ENCODE measurements at regions not wholly inside any gene's neighbourhood (a gene's known extent, or its start where the extent isn't known, plus 50 kb on each side); places are given as distances from the start of the nearest gene placed in this dataset.

GRCh38 chrX:39605183-39605582 is 492.6 kb downstream of the BCOR start:
- no peak for DNase-seq (ENCODE audit: low read depth)

GRCh38 chrX:39605866-39606265 is 491.9 kb downstream of the BCOR start:
- DNase-seq (ENCODE audit: low read depth) = no peak

GRCh38 chrX:39609941-39610340 is 487.8 kb downstream of the BCOR start:
- DNase-seq (ENCODE audit: low read depth) = no peak

GRCh38 chrX:39611468-39611867 is 486.3 kb downstream of the BCOR start:
- DNase-seq (ENCODE audit: low read depth) = no peak

GRCh38 chrX:39613482-39613995 is 484.2 kb downstream of the BCOR start:
- DNase-seq (ENCODE audit: low read depth) = no peak

GRCh38 chrX:39613997-39614679 is 483.6 kb downstream of the BCOR start:
- no peak for DNase-seq (ENCODE audit: low read depth)

GRCh38 chrX:39614680-39614998 is 483.1 kb downstream of the BCOR start:
- no peak for DNase-seq (ENCODE audit: low read depth)

- DNase-seq (ENCODE audit: low read depth) = no peak
These were observed 481.5 kb downstream of the BCOR start for GRCh38 chrX:39616098-39616729.

GRCh38 chrX:39616731-39617130 is 481.0 kb downstream of the BCOR start:
- DNase-seq (ENCODE audit: low read depth) = no peak

- DNase-seq (ENCODE audit: low read depth) = no peak
These were observed 479.6 kb downstream of the BCOR start for GRCh38 chrX:39618178-39618577.

- DNase-seq (ENCODE audit: low read depth) = no peak
These were observed 478.4 kb downstream of the BCOR start for GRCh38 chrX:39619182-39620009.

GRCh38 chrX:39624166-39624565 is 473.6 kb downstream of the BCOR start:
- DNase-seq (ENCODE audit: low read depth) = no peak

GRCh38 chrX:39625810-39626209 is 471.9 kb downstream of the BCOR start:
- DNase-seq (ENCODE audit: low read depth) = no peak

GRCh38 chrX:39626749-39627148 is 471.0 kb downstream of the BCOR start:
- DNase-seq (ENCODE audit: low read depth) = no peak

GRCh38 chrX:39627257-39627656 is 470.5 kb downstream of the BCOR start:
- DNase-seq (ENCODE audit: low read depth) = no peak

GRCh38 chrX:39629001-39629400 is 468.8 kb downstream of the BCOR start:
- DNase-seq (ENCODE audit: low read depth) = no peak

- DNase-seq (ENCODE audit: low read depth) = no peak
These were observed 467.4 kb downstream of the BCOR start for GRCh38 chrX:39630344-39630743.

- DNase-seq (ENCODE audit: low read depth) = no peak
These were observed 466.2 kb downstream of the BCOR start for GRCh38 chrX:39631276-39632229.

GRCh38 chrX:39633293-39633692 is 464.5 kb downstream of the BCOR start:
- no peak for DNase-seq (ENCODE audit: low read depth)

- DNase-seq (ENCODE audit: low read depth) = no peak
These were observed 461.3 kb downstream of the BCOR start for GRCh38 chrX:39636481-39636880.

GRCh38 chrX:39638526-39638925 is 459.2 kb downstream of the BCOR start:
- no peak for DNase-seq (ENCODE audit: low read depth)

- no peak for DNase-seq (ENCODE audit: low read depth)
These were observed 457.9 kb downstream of the BCOR start for GRCh38 chrX:39639871-39640270.

All from HS-27A (cell line).